Right atrium auricular region (tissue), 2 donors: ENCODE measurements at regions not wholly inside any gene's neighbourhood (a gene's known extent, or its start where the extent isn't known, plus 50 kb on each side); places are given as distances from the start of the nearest gene placed in this dataset.

Source experiments
- DNase-seq: peaks from one replicate; pipeline ENCODE4 v3.0.0-alpha.2; 2019; ENCODE audit warnings: low spot score
- H3K27ac ChIP-seq, 2 donors: fragments of 200-600 bp; sonication (generic); 1 replicate in 1 of 2; 2 replicates in 1 of 2; pipeline ENCODE4 v1.5.1; 2016 to 2019
- H3K27me3 ChIP-seq, 2 donors: fragments of 200-600 bp; sonication (generic); one replicate each; pipeline versions ENCODE4 v1.5.1 to v1.6.0; 2017 to 2019
- H3K36me3 ChIP-seq: fragments of 200-600 bp; sonication (generic); one replicate; pipeline ENCODE4 v1.5.1; 2016
- H3K4me1 ChIP-seq, 2 donors: fragments of 200-600 bp; sonication (generic); one replicate each; pipeline versions ENCODE4 v1.5.1 to v1.6.0; 2017 to 2019
- H3K4me3 ChIP-seq, 2 donors: fragments of 200-600 bp; sonication (generic); 1 replicate in 1 of 2; 2 replicates in 1 of 2; pipeline ENCODE4 v1.5.1; 2017 to 2019; ENCODE audit warnings: mild to moderate bottlenecking in 1 of 2, moderate library complexity in 1 of 2
- H3K9me3 ChIP-seq, 2 donors: fragments of 200-600 bp; sonication (generic); one replicate each; pipeline ENCODE4 v1.5.1; 2019
- CTCF ChIP-seq, 2 donors: fragments of 200-600 bp; sonication (generic); IDR thresholded peaks; one replicate each; pipeline ENCODE4 v1.5.1; 2019; ENCODE audit warnings: antibody characterized with exemption in 2 of 2

GRCh38 chr18:77894060-77894459, 644.4 kb downstream of the GALR1 start:
- no peaks in the 10 kb centered on the region for H3K36me3 ChIP-seq
- no peak overlapping the region for H3K27ac ChIP-seq
- H3K9me3 ChIP-seq: peaks cover 0 to 8% of the 10 kb centered on the region in 2 donors
- TF ChIP-seq CTCF (IDR thresholded peaks at IDR 0.05): no peak
- no peak overlapping the region for H3K4me3 ChIP-seq
- H3K4me1 ChIP-seq: no peaks in the 10 kb centered on the region
- no peak for DNase-seq
- no peaks in the 10 kb centered on the region for H3K27me3 ChIP-seq

GRCh38 chr18:77895250-77895649, 645.6 kb downstream of the GALR1 start:
- no peak for TF ChIP-seq CTCF (IDR thresholded peaks at IDR 0.05)
- Histone ChIP-seq H3K9me3 (peaks cover 0 to 8% of the 10 kb centered on the region in 2 donors), H3K27me3 (no peaks in the 10 kb centered on the region)

GRCh38 chr18:77896586-77897252, 647.1 kb downstream of the GALR1 start:
- Histone ChIP-seq H3K36me3 (no peaks in the 10 kb centered on the region), H3K27ac (no peak overlapping the region), H3K4me3 (no peak overlapping the region), H3K9me3 (no peaks in the 10 kb centered on the region), H3K27me3 (no peaks in the 10 kb centered on the region), H3K4me1 (peaks cover 0 to 7% of the 10 kb centered on the region in 2 donors)
- no peak for TF ChIP-seq CTCF (IDR thresholded peaks at IDR 0.05)
- no peak for DNase-seq

More at GRCh38 chr18:77895250-77895649, 645.6 kb downstream of the GALR1 start:
- DNase-seq: no peak
- Histone ChIP-seq H3K4me1 (peaks cover 0 to 4% of the 10 kb centered on the region in 2 donors), H3K4me3 (no peak overlapping the region), H3K36me3 (no peaks in the 10 kb centered on the region), H3K27ac (no peak overlapping the region)

- Histone ChIP-seq H3K27me3 (no peaks in the 10 kb centered on the region), H3K27ac (no peak overlapping the region)
- TF ChIP-seq CTCF (IDR thresholded peaks at IDR 0.05): no peak
These were observed 648.0 kb downstream of the GALR1 start for GRCh38 chr18:77897606-77898005.

GRCh38 chr18:77899972-77900754, 650.5 kb downstream of the GALR1 start:
- TF ChIP-seq CTCF (IDR thresholded peaks at IDR 0.05): peak; percentile 72 to 79
- Histone ChIP-seq H3K36me3 (no peaks in the 10 kb centered on the region), H3K4me3 (peak overlapping the region in 1 of 2 donors; percentile 40), H3K27me3 (no peaks in the 10 kb centered on the region), H3K4me1 (peaks cover 0 to 7% of the 10 kb centered on the region in 2 donors), H3K27ac (no peak overlapping the region), H3K9me3 (no peaks in the 10 kb centered on the region)
- DNase-seq: no peak

More at GRCh38 chr18:77897606-77898005, 648.0 kb downstream of the GALR1 start:
- H3K4me1 ChIP-seq: peaks cover 0 to 7% of the 10 kb centered on the region in 2 donors
- H3K36me3 ChIP-seq: no peaks in the 10 kb centered on the region
- no peaks in the 10 kb centered on the region for H3K9me3 ChIP-seq
- DNase-seq: no peak
- no peak overlapping the region for H3K4me3 ChIP-seq
